ENCODE measurements at regions not wholly inside any gene's neighbourhood (a gene's known extent, or its start where the extent isn't known, plus 50 kb on each side); places are given as distances from the start of the nearest gene placed in this dataset.
A peak's percentile ranks its signal among the peaks of the same experiment; 100 is the strongest.
"Not testable (repeated sequence)": the region's sequence is repeated elsewhere in the genome, so short reads cannot be mapped to it uniquely, and the experiment has no call there.

DNA sequence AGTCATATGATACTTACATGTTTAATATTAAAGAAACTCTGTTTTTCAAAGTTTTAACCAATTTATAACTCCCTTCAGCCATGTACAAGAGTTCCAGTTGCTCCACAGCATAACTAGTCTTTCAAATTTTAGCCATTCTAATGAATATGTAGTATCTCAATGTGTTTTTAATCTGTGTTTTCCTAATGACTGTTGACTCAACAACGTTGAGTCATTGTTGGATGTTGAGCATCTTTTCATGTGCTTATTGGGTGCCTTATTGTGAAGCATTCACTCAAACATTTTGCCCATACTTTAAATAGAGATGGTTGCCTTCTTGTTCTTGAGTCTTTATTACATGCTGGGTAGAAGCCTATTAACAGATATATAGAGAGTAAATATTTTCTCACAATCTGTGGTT lies 240.2 kb upstream of the LYPLAL1 start:
- no peak overlapping the region for H3K27ac Mint-ChIP-seq
- peaks cover 6 to 15% of the 10 kb centered on the region in 2 donors for H3K9me3 Mint-ChIP-seq
- no peak overlapping the region for H3K4me3 Mint-ChIP-seq
- H3K4me1 Mint-ChIP-seq (ENCODE audit: low read depth): no peaks in the 10 kb centered on the region
- DNase-seq (no peak), ATAC-seq (replicated peaks in 1 of 2) (no peak)
- peaks cover 0 to 4% of the 10 kb centered on the region in 2 donors for H3K36me3 Mint-ChIP-seq (ENCODE audit: insufficient read depth in 2 of 2)
- no peaks in the 10 kb centered on the region for H3K27me3 Mint-ChIP-seq (ENCODE audit: low read depth)

- not testable (repeated sequence) for H3K4me3 Mint-ChIP-seq; H3K27me3 Mint-ChIP-seq (ENCODE audit: low read depth); ATAC-seq (replicated peaks in 1 of 2); H3K36me3 Mint-ChIP-seq (ENCODE audit: insufficient read depth in 2 of 2); H3K4me1 Mint-ChIP-seq (ENCODE audit: low read depth); DNase-seq
- H3K27ac Mint-ChIP-seq: peak overlapping the region; percentile 67
- peaks cover 6 to 18% of the 10 kb centered on the region in 2 donors for H3K9me3 Mint-ChIP-seq
These were observed 238.3 kb upstream of the LYPLAL1 start for GRCh38 chr1:218935408-218935807.

- ATAC-seq (replicated peaks in 1 of 2) (no peak), DNase-seq (no peak)
- Mint-ChIP-seq H3K4me3 (no peak overlapping the region), H3K4me1 (ENCODE audit: low read depth) (no peaks in the 10 kb centered on the region), H3K9me3 (peaks cover 4 to 18% of the 10 kb centered on the region in 2 donors), H3K27ac (no peak overlapping the region), H3K27me3 (ENCODE audit: low read depth) (no peaks in the 10 kb centered on the region), H3K36me3 (ENCODE audit: insufficient read depth in 2 of 2) (peaks cover 0 to 4% of the 10 kb centered on the region in 2 donors)
These were observed 235.4 kb upstream of the LYPLAL1 start for GRCh38 chr1:218938259-218938658.

- H3K9me3 Mint-ChIP-seq: peaks cover 4 to 18% of the 10 kb centered on the region in 2 donors
These were observed 234.6 kb upstream of the LYPLAL1 start for GRCh38 chr1:218939095-218939494.

DNA sequence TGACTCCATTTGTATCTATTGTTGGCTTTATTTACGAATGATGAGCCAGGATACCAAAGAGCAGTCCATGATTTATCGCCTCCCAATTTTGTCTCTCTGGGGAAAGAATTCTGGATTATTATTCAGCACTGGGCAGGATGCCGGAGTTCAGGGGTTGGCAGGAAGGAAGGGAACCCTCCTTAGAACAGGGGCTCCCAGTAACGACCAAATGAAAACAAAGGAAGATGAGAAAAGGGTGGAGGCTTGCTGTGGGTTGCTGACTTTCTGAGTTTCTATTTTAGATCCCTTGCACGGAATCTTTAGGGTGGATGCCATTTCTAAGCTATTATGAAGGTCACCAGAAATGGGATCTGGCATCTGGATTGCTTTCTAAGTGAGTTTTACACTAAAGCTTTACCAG lies 231.2 kb upstream of the LYPLAL1 start:
- Mint-ChIP-seq H3K27me3 (ENCODE audit: low read depth) (no peaks in the 10 kb centered on the region), H3K4me3 (no peak overlapping the region), H3K9me3 (peaks cover 2 to 6% of the 10 kb centered on the region in 2 donors), H3K27ac (no peak overlapping the region), H3K4me1 (ENCODE audit: low read depth) (no peaks in the 10 kb centered on the region), H3K36me3 (ENCODE audit: insufficient read depth in 2 of 2) (no peaks in the 10 kb centered on the region)
- ATAC-seq (replicated peaks in 1 of 2) (no peak), DNase-seq (no peak)

More at GRCh38 chr1:218939095-218939494, 234.6 kb upstream of the LYPLAL1 start:
- H3K4me1 Mint-ChIP-seq (ENCODE audit: low read depth): no peaks in the 10 kb centered on the region
- H3K27ac Mint-ChIP-seq: no peak overlapping the region
- DNase-seq (no peak), ATAC-seq (replicated peaks in 1 of 2) (no peak)
- H3K36me3 Mint-ChIP-seq (ENCODE audit: insufficient read depth in 2 of 2): peaks cover 0 to 4% of the 10 kb centered on the region in 2 donors
- no peaks in the 10 kb centered on the region for H3K27me3 Mint-ChIP-seq (ENCODE audit: low read depth)
- H3K4me3 Mint-ChIP-seq: no peak overlapping the region

GRCh38 chr1:218943371-218943770 lies 230.3 kb upstream of the LYPLAL1 start:
- H3K9me3 Mint-ChIP-seq: peaks cover 0 to 6% of the 10 kb centered on the region in 2 donors
- H3K4me3 Mint-ChIP-seq: no peak overlapping the region

GRCh38 chr1:218945050-218945449 lies 228.6 kb upstream of the LYPLAL1 start:
- ATAC-seq (replicated peaks in 1 of 2) (no peak), DNase-seq (no peak)
- no peaks in the 10 kb centered on the region for H3K27me3 Mint-ChIP-seq (ENCODE audit: low read depth)
- no peaks in the 10 kb centered on the region for H3K36me3 Mint-ChIP-seq (ENCODE audit: insufficient read depth in 2 of 2)
- no peaks in the 10 kb centered on the region for H3K4me1 Mint-ChIP-seq (ENCODE audit: low read depth)
- H3K27ac Mint-ChIP-seq: no peak overlapping the region
- peaks cover 0 to 2% of the 10 kb centered on the region in 2 donors for H3K9me3 Mint-ChIP-seq
- no peak overlapping the region for H3K4me3 Mint-ChIP-seq

More at GRCh38 chr1:218943371-218943770, 230.3 kb upstream of the LYPLAL1 start:
- H3K4me1 Mint-ChIP-seq (ENCODE audit: low read depth): no peaks in the 10 kb centered on the region
- no peak overlapping the region for H3K27ac Mint-ChIP-seq
- no peaks in the 10 kb centered on the region for H3K36me3 Mint-ChIP-seq (ENCODE audit: insufficient read depth in 2 of 2)
- no peaks in the 10 kb centered on the region for H3K27me3 Mint-ChIP-seq (ENCODE audit: low read depth)
- DNase-seq: no peak
- ATAC-seq (replicated peaks in 1 of 2): no peak

DNA sequence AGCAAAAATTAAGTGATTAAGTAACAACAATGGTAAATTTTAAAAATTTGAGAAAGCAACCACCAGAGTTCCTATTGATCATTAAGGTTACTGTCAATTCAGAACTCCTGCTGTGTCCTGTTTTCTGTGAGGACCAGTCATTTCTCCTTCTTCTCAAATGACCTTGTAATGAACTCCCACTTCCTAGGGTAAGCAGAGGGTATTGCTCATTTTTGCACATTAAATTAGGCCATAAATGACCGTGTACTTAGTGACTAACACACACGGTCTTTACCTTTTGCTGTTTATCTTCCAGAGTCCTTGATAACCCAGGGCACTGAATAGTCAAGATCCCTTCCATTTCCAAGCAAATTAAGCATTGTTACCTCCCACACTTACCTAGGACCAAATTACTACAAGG lies 227.5 kb upstream of the LYPLAL1 start:
- peaks cover 2 to 3% of the 10 kb centered on the region in 2 donors for H3K9me3 Mint-ChIP-seq
- H3K4me1 Mint-ChIP-seq (ENCODE audit: low read depth): no peaks in the 10 kb centered on the region
- ATAC-seq (replicated peaks in 1 of 2) (no peak), DNase-seq (no peak)
- H3K27me3 Mint-ChIP-seq (ENCODE audit: low read depth): no peaks in the 10 kb centered on the region
- no peaks in the 10 kb centered on the region for H3K36me3 Mint-ChIP-seq (ENCODE audit: insufficient read depth in 2 of 2)
- no peak overlapping the region for H3K4me3 Mint-ChIP-seq
- H3K27ac Mint-ChIP-seq: no peak overlapping the region

- H3K36me3 Mint-ChIP-seq (ENCODE audit: insufficient read depth in 2 of 2): no peaks in the 10 kb centered on the region
- H3K9me3 Mint-ChIP-seq: peaks cover 2 to 3% of the 10 kb centered on the region in 2 donors
- H3K27ac Mint-ChIP-seq: no peak overlapping the region
- H3K4me3 Mint-ChIP-seq: no peak overlapping the region
- no peaks in the 10 kb centered on the region for H3K4me1 Mint-ChIP-seq (ENCODE audit: low read depth)
- ATAC-seq (replicated peaks in 1 of 2) (no peak), DNase-seq (no peak)
- no peaks in the 10 kb centered on the region for H3K27me3 Mint-ChIP-seq (ENCODE audit: low read depth)
These were observed 225.2 kb upstream of the LYPLAL1 start for GRCh38 chr1:218948446-218948845.

- no peaks in the 10 kb centered on the region for H3K36me3 Mint-ChIP-seq (ENCODE audit: insufficient read depth in 2 of 2)
- H3K4me1 Mint-ChIP-seq (ENCODE audit: low read depth): no peaks in the 10 kb centered on the region
- H3K27ac Mint-ChIP-seq: no peak overlapping the region
- no peak overlapping the region for H3K4me3 Mint-ChIP-seq
- H3K27me3 Mint-ChIP-seq (ENCODE audit: low read depth): no peaks in the 10 kb centered on the region
- DNase-seq (no peak), ATAC-seq (replicated peaks in 1 of 2) (no peak)
- H3K9me3 Mint-ChIP-seq: peaks cover 0 to 3% of the 10 kb centered on the region in 2 donors
These were observed 220.3 kb upstream of the LYPLAL1 start for GRCh38 chr1:218953386-218953785.

GRCh38 chr1:218957971-218958370 lies 215.7 kb upstream of the LYPLAL1 start:
- H3K27me3 Mint-ChIP-seq (ENCODE audit: low read depth): no peaks in the 10 kb centered on the region
- ATAC-seq (replicated peaks in 1 of 2): no peak

DNA sequence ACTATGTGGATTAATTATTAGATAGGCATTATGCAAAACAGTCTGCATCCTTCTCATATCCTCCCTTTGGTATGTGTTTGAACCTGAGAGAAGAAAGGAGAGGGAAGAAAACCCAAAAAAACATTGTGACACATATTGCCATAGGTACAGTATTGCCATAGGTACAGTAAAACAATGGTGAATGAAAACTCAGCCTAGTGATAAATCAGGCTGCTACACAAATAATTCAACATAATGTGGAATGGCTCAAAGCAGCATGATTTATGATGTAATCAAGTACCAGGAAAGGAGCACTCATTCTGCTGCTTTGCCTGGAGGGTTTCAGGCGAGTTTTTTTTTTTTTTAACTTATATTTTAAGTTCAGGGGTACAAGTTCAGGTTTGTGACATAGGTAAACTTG lies 213.9 kb upstream of the LYPLAL1 start:
- no peak overlapping the region for H3K27ac Mint-ChIP-seq
- ATAC-seq (replicated peaks in 1 of 2): no peak
- no peak overlapping the region for H3K4me3 Mint-ChIP-seq
- H3K27me3 Mint-ChIP-seq (ENCODE audit: low read depth): no peaks in the 10 kb centered on the region
- H3K4me1 Mint-ChIP-seq (ENCODE audit: low read depth): no peaks in the 10 kb centered on the region
- no peaks in the 10 kb centered on the region for H3K36me3 Mint-ChIP-seq (ENCODE audit: insufficient read depth in 2 of 2)
- H3K9me3 Mint-ChIP-seq: peaks cover 0 to 4% of the 10 kb centered on the region in 2 donors
- DNase-seq: no peak

More at GRCh38 chr1:218957971-218958370, 215.7 kb upstream of the LYPLAL1 start:
- DNase-seq: no peak
- Mint-ChIP-seq H3K9me3 (peaks cover 0 to 4% of the 10 kb centered on the region in 2 donors), H3K4me1 (ENCODE audit: low read depth) (no peaks in the 10 kb centered on the region), H3K4me3 (no peak overlapping the region), H3K27ac (no peak overlapping the region), H3K36me3 (ENCODE audit: insufficient read depth in 2 of 2) (no peaks in the 10 kb centered on the region)

DNA sequence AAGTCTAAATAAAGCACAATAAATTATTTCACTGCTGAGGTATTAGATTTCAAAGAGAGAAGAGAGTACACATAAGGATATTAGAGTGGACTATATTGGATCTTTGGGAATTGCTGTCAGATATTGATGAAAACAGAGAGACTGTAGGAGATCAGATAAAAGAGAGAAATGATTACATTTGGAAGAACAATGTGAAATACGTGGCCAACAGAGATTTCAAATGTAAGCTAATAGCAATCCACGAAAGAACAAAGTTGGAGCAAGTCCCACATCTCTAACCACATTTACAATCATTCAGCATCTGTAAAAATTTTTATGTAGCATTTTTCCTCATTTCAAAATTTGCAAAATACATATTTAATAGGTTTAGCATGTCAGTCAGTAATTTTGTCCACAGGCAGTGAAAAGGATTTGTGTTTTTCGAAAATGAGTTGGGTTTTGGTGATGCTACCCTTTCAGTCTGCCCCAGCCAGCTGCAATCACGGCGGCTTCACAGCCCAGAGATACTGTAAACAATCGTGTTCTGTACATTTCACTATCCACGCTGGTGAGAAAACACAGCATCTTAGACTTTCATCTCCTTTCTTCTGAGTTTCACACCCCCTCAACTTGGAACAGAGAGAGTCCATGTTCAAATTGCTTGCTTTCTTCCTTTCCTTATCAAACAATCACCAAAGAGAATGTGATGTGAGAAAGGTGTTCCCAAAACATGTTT lies 209.1 kb upstream of the LYPLAL1 start:
- no peak overlapping the region for H3K27ac Mint-ChIP-seq
- H3K36me3 Mint-ChIP-seq (ENCODE audit: insufficient read depth in 2 of 2): no peaks in the 10 kb centered on the region
- H3K9me3 Mint-ChIP-seq: peaks cover 0 to 6% of the 10 kb centered on the region in 2 donors
- ATAC-seq (replicated peaks in 1 of 2) (no peak), DNase-seq (no peak)
- no peaks in the 10 kb centered on the region for H3K27me3 Mint-ChIP-seq (ENCODE audit: low read depth)
- no peaks in the 10 kb centered on the region for H3K4me1 Mint-ChIP-seq (ENCODE audit: low read depth)
- no peak overlapping the region for H3K4me3 Mint-ChIP-seq

DNA sequence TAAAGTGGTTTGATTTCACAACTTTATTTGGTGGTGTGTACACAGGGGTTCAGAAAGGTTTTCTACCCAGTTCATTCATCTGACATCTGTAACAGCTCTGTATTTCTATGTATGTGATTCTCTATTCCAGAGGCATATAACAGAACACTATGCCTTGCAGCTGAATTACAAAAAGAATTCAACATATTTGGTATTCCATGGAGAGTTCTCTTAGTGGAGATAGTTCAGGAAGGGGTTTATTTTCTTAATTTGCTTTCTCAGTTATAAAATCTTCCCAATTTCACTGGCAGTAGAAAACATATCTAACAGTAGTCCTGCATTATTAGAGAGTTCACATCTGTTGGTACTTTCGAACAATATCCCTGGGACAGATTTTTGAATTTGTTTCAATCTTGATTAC lies 207.9 kb upstream of the LYPLAL1 start:
- Mint-ChIP-seq H3K36me3 (ENCODE audit: insufficient read depth in 2 of 2) (no peaks in the 10 kb centered on the region), H3K4me1 (ENCODE audit: low read depth) (no peaks in the 10 kb centered on the region), H3K27ac (no peak overlapping the region), H3K9me3 (peaks cover 0 to 3% of the 10 kb centered on the region in 2 donors), H3K27me3 (ENCODE audit: low read depth) (no peaks in the 10 kb centered on the region), H3K4me3 (no peak overlapping the region)
- DNase-seq (no peak), ATAC-seq (replicated peaks in 1 of 2) (no peak)

All from activated T-cell treated with anti-CD3 and anti-CD28 coated beads, Interleukin-2, amount 50 U/mL, for 72 hours (primary cell).